VCaP (cell line): ENCODE measurements at regions not wholly inside any gene's neighbourhood (a gene's known extent, or its start where the extent isn't known, plus 50 kb on each side); places are given as distances from the start of the nearest gene placed in this dataset.

Experiments
- H3K27ac ChIP-seq: fragments of 450-650 bp; 2 replicates; pipeline ENCODE4 v1.5.1; 2017
- TF ChIP-seq, protein P1 (sequence below): fragments of 450-650 bp; conservative IDR thresholded peaks from 2 replicates; pipeline ENCODE4 v1.5.1; 2017; ENCODE audit warnings: mild to moderate bottlenecking, moderate library complexity

DNA sequence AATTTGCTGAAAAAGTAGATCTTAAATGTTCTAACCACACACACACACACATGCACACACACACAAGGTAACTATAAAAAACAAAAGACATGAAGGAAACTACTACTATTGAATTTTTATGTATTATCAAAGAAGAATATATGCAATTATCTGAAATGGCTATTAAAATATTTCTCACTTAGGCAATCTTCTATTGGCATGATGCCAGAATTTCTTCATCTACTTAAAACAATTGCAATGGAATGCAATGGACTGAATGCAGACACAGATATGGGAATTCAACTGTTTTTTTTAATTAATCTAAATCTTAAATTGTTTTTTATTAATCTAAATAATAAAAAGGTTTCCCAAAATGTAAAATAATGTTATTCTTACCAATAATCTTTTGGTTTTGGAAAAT, 152.6 kb upstream of the SMLR1 start:
- H3K27ac ChIP-seq = no peak overlapping the region
- TF ChIP-seq, protein P1, sequence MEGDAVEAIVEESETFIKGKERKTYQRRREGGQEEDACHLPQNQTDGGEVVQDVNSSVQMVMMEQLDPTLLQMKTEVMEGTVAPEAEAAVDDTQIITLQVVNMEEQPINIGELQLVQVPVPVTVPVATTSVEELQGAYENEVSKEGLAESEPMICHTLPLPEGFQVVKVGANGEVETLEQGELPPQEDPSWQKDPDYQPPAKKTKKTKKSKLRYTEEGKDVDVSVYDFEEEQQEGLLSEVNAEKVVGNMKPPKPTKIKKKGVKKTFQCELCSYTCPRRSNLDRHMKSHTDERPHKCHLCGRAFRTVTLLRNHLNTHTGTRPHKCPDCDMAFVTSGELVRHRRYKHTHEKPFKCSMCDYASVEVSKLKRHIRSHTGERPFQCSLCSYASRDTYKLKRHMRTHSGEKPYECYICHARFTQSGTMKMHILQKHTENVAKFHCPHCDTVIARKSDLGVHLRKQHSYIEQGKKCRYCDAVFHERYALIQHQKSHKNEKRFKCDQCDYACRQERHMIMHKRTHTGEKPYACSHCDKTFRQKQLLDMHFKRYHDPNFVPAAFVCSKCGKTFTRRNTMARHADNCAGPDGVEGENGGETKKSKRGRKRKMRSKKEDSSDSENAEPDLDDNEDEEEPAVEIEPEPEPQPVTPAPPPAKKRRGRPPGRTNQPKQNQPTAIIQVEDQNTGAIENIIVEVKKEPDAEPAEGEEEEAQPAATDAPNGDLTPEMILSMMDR = no peak

DNA sequence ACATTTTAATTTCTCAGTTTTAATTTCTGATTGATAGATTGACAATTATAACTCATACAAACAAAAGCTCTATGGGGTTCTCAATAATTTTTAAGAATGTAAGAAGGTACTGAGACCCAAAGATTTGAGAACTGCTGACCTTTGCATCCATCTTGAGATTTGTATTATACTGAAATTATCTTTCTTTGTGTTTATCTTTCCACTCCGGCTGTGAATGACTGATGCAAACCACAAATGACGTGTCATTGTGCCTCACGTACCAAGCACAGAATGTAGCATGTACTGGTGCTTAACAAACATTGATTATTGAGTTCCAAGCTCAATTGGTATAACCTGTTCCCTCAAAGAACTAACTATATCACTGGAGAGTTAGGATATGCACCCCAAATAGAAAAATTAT, 152.1 kb upstream of the SMLR1 start:
- TF ChIP-seq, protein P1 = no peak
- no peak overlapping the region for H3K27ac ChIP-seq

DNA sequence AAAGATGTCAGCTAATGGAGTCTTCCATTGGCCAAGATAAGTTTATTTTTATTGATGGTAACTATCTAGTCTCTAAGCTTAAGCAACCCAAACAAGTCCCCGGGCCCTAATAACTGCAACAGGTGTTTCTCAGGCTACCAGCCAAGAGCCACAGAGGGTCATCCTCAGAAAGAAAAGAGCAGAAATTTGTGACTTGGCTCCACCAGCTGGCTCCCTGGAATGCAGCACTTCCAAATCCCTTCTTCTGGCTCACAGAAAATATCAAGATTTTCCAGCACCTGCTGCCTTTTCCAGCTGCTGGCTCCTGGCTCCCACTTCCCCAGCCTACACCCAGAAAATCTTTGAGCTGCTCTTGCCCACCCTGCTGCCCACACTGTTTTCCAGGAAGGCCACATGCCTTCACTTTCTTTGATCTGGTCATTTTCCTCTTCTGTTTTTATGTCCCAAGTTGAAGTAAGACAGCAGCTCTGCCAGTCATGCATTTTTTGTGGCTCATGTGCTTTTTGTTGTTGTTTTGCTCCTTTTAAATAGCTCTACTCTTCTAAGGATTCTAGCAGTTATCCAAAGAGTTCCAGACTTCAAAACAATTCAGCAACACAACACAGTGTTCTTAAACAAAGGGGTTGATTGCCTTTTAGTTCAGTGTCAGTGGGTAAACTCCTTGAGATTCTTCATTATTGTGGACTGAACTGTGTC, 151.0 kb upstream of the SMLR1 start:
- H3K27ac ChIP-seq = no peak overlapping the region
- TF ChIP-seq, protein P1 = peak; percentile 57

DNA sequence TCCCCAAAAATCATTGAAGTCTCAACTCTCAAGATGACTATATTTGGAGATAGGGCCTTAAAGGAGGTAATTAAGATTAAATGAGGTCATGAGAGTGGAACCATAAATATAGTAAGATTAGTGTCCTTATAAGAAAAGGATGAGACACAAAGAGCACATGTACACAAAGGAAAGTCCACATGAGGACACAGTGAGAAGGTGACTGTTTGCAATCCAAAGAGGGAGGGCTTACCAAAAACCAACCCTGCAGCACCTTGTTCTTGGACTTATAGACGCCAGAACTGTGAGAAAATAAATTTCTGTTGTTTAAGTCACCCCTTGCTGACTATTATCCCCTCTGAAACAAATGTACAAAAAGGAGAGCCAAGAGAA, 150.4 kb upstream of the SMLR1 start:
- TF ChIP-seq, protein P1 = no peak
- no peak overlapping the region for H3K27ac ChIP-seq

DNA sequence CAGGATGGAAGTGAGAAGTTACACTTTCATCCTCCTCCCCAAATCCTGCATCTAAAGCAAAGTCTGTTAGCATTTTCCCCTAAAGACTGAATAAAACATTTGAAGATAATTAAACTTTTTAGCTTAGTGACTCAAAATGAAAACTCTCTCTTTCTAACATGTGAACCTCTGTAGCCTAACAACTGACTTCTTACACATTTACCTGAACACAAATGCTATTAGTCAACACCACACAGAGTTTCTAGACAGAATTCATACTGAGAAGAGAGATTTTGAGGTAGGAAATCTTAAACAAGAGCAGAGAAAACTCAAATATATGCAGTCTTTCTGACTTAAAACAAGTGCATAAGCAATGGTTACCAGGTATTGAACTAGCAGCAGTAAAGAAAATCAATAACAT, 149.9 kb upstream of the SMLR1 start:
- H3K27ac ChIP-seq = no peak overlapping the region
- TF ChIP-seq, protein P1 = no peak

DNA sequence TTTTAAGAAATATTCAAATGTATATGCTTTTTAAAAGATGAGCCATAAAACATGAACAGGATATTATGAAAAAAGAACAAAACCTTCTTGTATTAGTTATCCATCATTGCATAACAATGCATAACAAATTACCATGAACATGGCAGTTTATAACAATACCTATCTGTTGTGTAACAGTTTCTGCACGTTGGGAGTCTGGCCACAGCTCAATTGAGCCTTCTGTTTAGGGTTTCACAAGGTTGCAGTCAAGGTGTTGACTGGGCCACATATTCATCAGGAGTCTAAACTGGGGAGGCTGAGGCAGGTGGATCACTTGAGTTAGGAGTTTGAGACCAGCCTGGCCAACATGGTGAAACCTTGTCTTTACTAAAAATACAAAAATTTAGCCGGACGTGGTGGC, 149.4 kb upstream of the SMLR1 start:
- H3K27ac ChIP-seq = no peak overlapping the region
- TF ChIP-seq, protein P1 = no peak

DNA sequence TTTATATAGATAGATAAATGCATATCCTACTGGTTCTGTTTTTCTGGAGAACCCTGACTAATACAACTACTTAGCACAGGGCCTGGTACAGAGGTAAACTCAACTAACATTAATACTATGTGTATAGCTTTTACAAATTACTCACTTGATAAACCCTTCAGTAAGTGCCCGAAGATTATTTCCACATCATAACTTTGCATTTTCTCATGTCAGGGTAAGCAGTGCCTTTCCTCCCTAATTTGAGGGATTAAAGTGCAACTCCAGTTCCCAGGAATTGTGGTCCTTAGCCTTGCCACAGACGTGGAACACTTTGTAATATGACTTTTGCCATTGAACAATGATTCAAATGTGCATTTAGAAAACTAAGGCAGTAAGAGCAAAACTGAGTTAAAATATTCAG, 147.5 kb upstream of the SMLR1 start:
- TF ChIP-seq, protein P1 = no peak
- H3K27ac ChIP-seq = no peak overlapping the region

DNA sequence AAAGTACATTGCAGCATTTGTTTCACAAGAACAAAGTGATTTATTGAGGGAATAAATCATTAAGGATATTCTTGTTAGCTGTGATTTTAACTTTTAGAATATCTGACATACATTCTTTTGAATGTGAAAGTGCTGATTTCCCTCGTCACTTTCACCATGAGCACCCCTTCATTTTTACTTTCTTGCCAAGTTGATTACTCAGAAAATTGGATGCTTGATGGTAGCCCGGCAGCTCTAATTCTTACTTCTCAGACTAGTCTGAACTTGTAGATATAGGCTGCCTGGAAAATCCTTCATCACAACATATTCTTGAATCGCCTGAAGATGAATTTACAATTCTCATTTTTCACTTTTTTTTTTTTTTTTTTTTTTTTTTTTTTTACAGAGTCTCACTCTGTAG, 147.1 kb upstream of the SMLR1 start:
- H3K27ac ChIP-seq = no peak overlapping the region

More for the DNA sequence above, 147.1 kb upstream of the SMLR1 start:
- TF ChIP-seq, protein P1 = no peak
